Keratinocyte (primary cell): ENCODE measurements at regions not wholly inside any gene's neighbourhood (a gene's known extent, or its start where the extent isn't known, plus 50 kb on each side); places are given as distances from the start of the nearest gene placed in this dataset.

Experiments
- EZH2 ChIP-seq: IDR thresholded peaks from one replicate; pipeline ENCODE4 v1.6.1; 2012; ENCODE audit warnings: inconsistent platforms, mild to moderate bottlenecking, low read length, moderate library complexity
- TF ChIP-seq, protein P1 (sequence below), 3 experiments: IDR thresholded peaks in 1 of 3; conservative IDR thresholded peaks in 1 of 3; optimal IDR thresholded peaks in 1 of 3; 2 replicates in 2 of 3; 3 replicates in 1 of 3; pipeline versions ENCODE3 to v1.5.1; 2011; ENCODE audit warnings: low read length in 3 of 3, mild to moderate bottlenecking in 3 of 3, moderate library complexity in 2 of 3, control low read depth in 1 of 3, inconsistent platforms in 1 of 3; ENCODE audit not compliant: insufficient read depth in 2 of 3; ENCODE audit errors: extremely low read depth in 1 of 3

DNA sequence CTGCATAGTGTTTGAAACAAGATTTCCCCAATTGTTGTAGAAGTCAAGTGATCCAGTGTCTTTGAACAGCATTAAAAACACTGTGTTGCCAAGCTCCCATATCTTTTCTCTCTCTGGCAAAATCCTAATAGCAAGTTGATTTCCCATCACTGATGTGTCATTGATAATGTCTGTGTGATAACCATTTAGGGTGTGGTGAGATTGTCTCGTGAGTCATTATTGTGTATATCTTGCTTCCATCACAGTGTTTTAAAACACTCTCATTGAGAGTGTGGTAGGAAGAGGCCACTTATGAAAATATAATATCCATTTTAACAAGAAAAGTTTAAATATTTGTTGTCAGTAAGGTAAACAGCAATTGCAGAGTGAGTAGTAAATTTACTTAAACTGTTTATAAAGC lies 74.7 kb downstream of the PRORP start:
- TF ChIP-seq, protein P1, sequence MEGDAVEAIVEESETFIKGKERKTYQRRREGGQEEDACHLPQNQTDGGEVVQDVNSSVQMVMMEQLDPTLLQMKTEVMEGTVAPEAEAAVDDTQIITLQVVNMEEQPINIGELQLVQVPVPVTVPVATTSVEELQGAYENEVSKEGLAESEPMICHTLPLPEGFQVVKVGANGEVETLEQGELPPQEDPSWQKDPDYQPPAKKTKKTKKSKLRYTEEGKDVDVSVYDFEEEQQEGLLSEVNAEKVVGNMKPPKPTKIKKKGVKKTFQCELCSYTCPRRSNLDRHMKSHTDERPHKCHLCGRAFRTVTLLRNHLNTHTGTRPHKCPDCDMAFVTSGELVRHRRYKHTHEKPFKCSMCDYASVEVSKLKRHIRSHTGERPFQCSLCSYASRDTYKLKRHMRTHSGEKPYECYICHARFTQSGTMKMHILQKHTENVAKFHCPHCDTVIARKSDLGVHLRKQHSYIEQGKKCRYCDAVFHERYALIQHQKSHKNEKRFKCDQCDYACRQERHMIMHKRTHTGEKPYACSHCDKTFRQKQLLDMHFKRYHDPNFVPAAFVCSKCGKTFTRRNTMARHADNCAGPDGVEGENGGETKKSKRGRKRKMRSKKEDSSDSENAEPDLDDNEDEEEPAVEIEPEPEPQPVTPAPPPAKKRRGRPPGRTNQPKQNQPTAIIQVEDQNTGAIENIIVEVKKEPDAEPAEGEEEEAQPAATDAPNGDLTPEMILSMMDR (optimal IDR thresholded peaks at IDR 0.05 in 1 of 3, IDR thresholded peaks at IDR 0.05 in 1 of 3, conservative IDR thresholded peaks at IDR 0.05 in 1 of 3; ENCODE audit: extremely low read depth in 1 of 3, insufficient read depth in 2 of 3, low read length in 3 of 3) = no peak
- no peak for TF ChIP-seq EZH2
